Peyer's patch (tissue), 4 donors: ENCODE measurements at regions not wholly inside any gene's neighbourhood (a gene's known extent, or its start where the extent isn't known, plus 50 kb on each side); places are given as distances from the start of the nearest gene placed in this dataset.

ENCODE experiments used
- DNase-seq, 3 donors: peaks; one replicate each; pipeline ENCODE4 v3.0.0-alpha.2; 2017 to 2019
- H3K27ac ChIP-seq, 4 donors: fragments of 200-600 bp; sonication (generic); one replicate each; pipeline ENCODE4 v1.5.1; 2016 to 2019
- H3K27me3 ChIP-seq, 2 donors: fragments of 200-600 bp; sonication (generic); one replicate each; pipeline ENCODE4 v1.5.1; 2019
- H3K36me3 ChIP-seq, 3 donors: fragments of 200-600 bp; sonication (generic); one replicate each; pipeline ENCODE4 v1.5.1; 2016 to 2019
- H3K4me1 ChIP-seq, 4 donors: fragments of 200-600 bp; sonication (generic); one replicate each; pipeline ENCODE4 v1.5.1; 2016 to 2019
- H3K4me3 ChIP-seq, 4 donors: fragments of 200-600 bp; sonication (generic); 1 replicate in 3 of 4; 2 replicates in 1 of 4; pipeline ENCODE4 v1.5.1; 2016 to 2019; ENCODE audit warnings: mild to moderate bottlenecking in 1 of 4
- H3K9me3 ChIP-seq, 4 donors: fragments of 200-600 bp; sonication (generic); one replicate each; pipeline ENCODE4 v1.5.1; 2016 to 2019; ENCODE audit warnings: mild to moderate bottlenecking in 1 of 4
- CTCF ChIP-seq, 6 experiments: fragments of 450-650 bp in 4 of 6; fragments of 200-600 bp in 2 of 6; sonication (generic) in 1 of 6; IDR thresholded peaks; one replicate each; pipeline ENCODE4 v1.5.1; 2017 to 2019; ENCODE audit warnings: antibody characterized with exemption in 6 of 6, mild to moderate bottlenecking in 3 of 6, moderate library complexity in 1 of 6
- POLR2A ChIP-seq, 2 donors: fragments of 450-650 bp; IDR thresholded peaks; one replicate each; pipeline ENCODE4 v1.5.1; 2017; ENCODE audit warnings: antibody characterized with exemption in 2 of 2, mild to moderate bottlenecking in 2 of 2, moderate library complexity in 2 of 2

GRCh38 chr5:57778501-57779091 is 296.0 kb upstream of the ACTBL2 start:
- no peak for TF ChIP-seq POLR2A (IDR thresholded peaks at IDR 0.05)
- no peak for TF ChIP-seq CTCF (IDR thresholded peaks at IDR 0.05)
- DNase-seq: no peak

GRCh38 chr5:57777174-57777581 is 294.6 kb upstream of the ACTBL2 start:
- TF ChIP-seq CTCF (IDR thresholded peaks at IDR 0.05) (no peak), POLR2A (IDR thresholded peaks at IDR 0.05) (no peak)
- Histone ChIP-seq H3K36me3 (no peaks in the 10 kb centered on the region), H3K9me3 (no peaks in the 10 kb centered on the region), H3K4me3 (no peak overlapping the region), H3K27me3 (no peaks in the 10 kb centered on the region), H3K27ac (no peak overlapping the region), H3K4me1 (no peaks in the 10 kb centered on the region)
- DNase-seq: no peak

More at GRCh38 chr5:57778501-57779091, 296.0 kb upstream of the ACTBL2 start:
- Histone ChIP-seq H3K27ac (no peak overlapping the region), H3K36me3 (no peaks in the 10 kb centered on the region), H3K4me3 (no peak overlapping the region), H3K9me3 (no peaks in the 10 kb centered on the region), H3K4me1 (no peaks in the 10 kb centered on the region), H3K27me3 (no peaks in the 10 kb centered on the region)

GRCh38 chr5:57776035-57776434 is 293.4 kb upstream of the ACTBL2 start:
- TF ChIP-seq CTCF (IDR thresholded peaks at IDR 0.05): no peak
- no peak for TF ChIP-seq POLR2A (IDR thresholded peaks at IDR 0.05)
- Histone ChIP-seq H3K4me3 (no peak overlapping the region), H3K27me3 (no peaks in the 10 kb centered on the region), H3K36me3 (no peaks in the 10 kb centered on the region), H3K9me3 (no peaks in the 10 kb centered on the region), H3K4me1 (no peaks in the 10 kb centered on the region), H3K27ac (no peak overlapping the region)
- DNase-seq: no peak

- DNase-seq: no peak
- H3K9me3 ChIP-seq: no peaks in the 10 kb centered on the region
- no peak overlapping the region for H3K27ac ChIP-seq
- no peaks in the 10 kb centered on the region for H3K27me3 ChIP-seq
- TF ChIP-seq CTCF (IDR thresholded peaks at IDR 0.05) (no peak), POLR2A (IDR thresholded peaks at IDR 0.05) (no peak)
- no peak overlapping the region for H3K4me3 ChIP-seq
- H3K36me3 ChIP-seq: no peaks in the 10 kb centered on the region
- H3K4me1 ChIP-seq: no peaks in the 10 kb centered on the region
Measured at GRCh38 chr5:57774439-57774838, 291.8 kb upstream of the ACTBL2 start.

GRCh38 chr5:57772512-57772911 is 289.9 kb upstream of the ACTBL2 start:
- H3K36me3 ChIP-seq: no peaks in the 10 kb centered on the region
- no peak overlapping the region for H3K27ac ChIP-seq
- H3K9me3 ChIP-seq: no peaks in the 10 kb centered on the region
- no peaks in the 10 kb centered on the region for H3K4me1 ChIP-seq
- no peak for DNase-seq
- TF ChIP-seq CTCF (IDR thresholded peaks at IDR 0.05): no peak
- no peak for TF ChIP-seq POLR2A (IDR thresholded peaks at IDR 0.05)
- no peaks in the 10 kb centered on the region for H3K27me3 ChIP-seq
- H3K4me3 ChIP-seq: no peak overlapping the region

GRCh38 chr5:57770039-57770438 is 287.4 kb upstream of the ACTBL2 start:
- H3K27ac ChIP-seq: no peak overlapping the region
- H3K9me3 ChIP-seq: no peaks in the 10 kb centered on the region
- TF ChIP-seq CTCF (IDR thresholded peaks at IDR 0.05): no peak
- TF ChIP-seq POLR2A (IDR thresholded peaks at IDR 0.05): no peak
- H3K4me3 ChIP-seq: no peak overlapping the region
- DNase-seq: no peak
- H3K4me1 ChIP-seq: no peaks in the 10 kb centered on the region
- H3K36me3 ChIP-seq: no peaks in the 10 kb centered on the region
- no peaks in the 10 kb centered on the region for H3K27me3 ChIP-seq
